ENCODE measurements at regions not wholly inside any gene's neighbourhood (a gene's known extent, or its start where the extent isn't known, plus 50 kb on each side); places are given as distances from the start of the nearest gene placed in this dataset.

- no peak for DNase-seq
These were observed 57.7 kb upstream of the MAML3 start for GRCh38 chr4:140211693-140212092.

- no peak for DNase-seq
These were observed 57.2 kb upstream of the MAML3 start for GRCh38 chr4:140211161-140211560.

GRCh38 chr4:140208921-140209320 lies 54.9 kb upstream of the MAML3 start:
- DNase-seq: no peak
